Middle frontal gyrus (tissue), 1 donor: ENCODE measurements at regions not wholly inside any gene's neighbourhood (a gene's known extent, or its start where the extent isn't known, plus 50 kb on each side); places are given as distances from the start of the nearest gene placed in this dataset.
"Not testable (repeated sequence)": the region's sequence is repeated elsewhere in the genome, so short reads cannot be mapped to it uniquely, and the experiment has no call there.

Experiments
- DNase-seq: peaks from one replicate; pipeline ENCODE4 v3.0.0-alpha.2; 2015; ENCODE audit warnings: low spot score; ENCODE audit errors: extremely low spot score

GRCh38 chr17:63075969-63076368, 109.9 kb downstream of the TANC2 start:
- DNase-seq, result no peak

GRCh38 chr17:63078707-63079106, 112.7 kb downstream of the TANC2 start:
- no peak for DNase-seq

- no peak for DNase-seq
Measured at GRCh38 chr17:63082273-63082861, 116.3 kb downstream of the TANC2 start.

GRCh38 chr17:63082952-63083351, 116.9 kb downstream of the TANC2 start:
- DNase-seq, result no peak

GRCh38 chr17:63086483-63087185, 120.6 kb downstream of the TANC2 start:
- no peak for DNase-seq

- not testable (repeated sequence) for DNase-seq
Measured at GRCh38 chr17:63090358-63091114, 124.5 kb downstream of the TANC2 start.

GRCh38 chr17:63091909-63092308, 125.9 kb downstream of the TANC2 start:
- not testable (repeated sequence) for DNase-seq

GRCh38 chr17:63094631-63095030, 128.6 kb downstream of the TANC2 start:
- DNase-seq, result no peak

GRCh38 chr17:63095459-63095858, 129.4 kb downstream of the TANC2 start:
- DNase-seq, result no peak

- DNase-seq, result no peak
Measured at GRCh38 chr17:63095879-63096278, 129.8 kb downstream of the TANC2 start.

GRCh38 chr17:63096426-63096825, 130.4 kb downstream of the TANC2 start:
- no peak for DNase-seq

GRCh38 chr17:63099425-63099824, 133.4 kb downstream of the TANC2 start:
- DNase-seq, result no peak

- no peak for DNase-seq
Measured at GRCh38 chr17:63102034-63102433, 136.0 kb downstream of the TANC2 start.

GRCh38 chr17:63106050-63106449, 140.0 kb downstream of the TANC2 start:
- DNase-seq, result no peak

GRCh38 chr17:63109661-63110060, 143.6 kb downstream of the TANC2 start:
- no peak for DNase-seq

GRCh38 chr17:63113167-63113566, 147.1 kb downstream of the TANC2 start:
- no peak for DNase-seq

GRCh38 chr17:63116228-63116627, 150.2 kb downstream of the TANC2 start:
- DNase-seq, result no peak

GRCh38 chr17:63116967-63117830, 151.2 kb downstream of the TANC2 start:
- peak; percentile 78 for DNase-seq

GRCh38 chr17:63120406-63120805, 154.4 kb downstream of the TANC2 start:
- DNase-seq, result no peak

- no peak for DNase-seq
Measured at GRCh38 chr17:63124536-63124935, 158.5 kb downstream of the TANC2 start.

GRCh38 chr17:63124958-63125357, 158.9 kb downstream of the TANC2 start:
- DNase-seq, result no peak
